HG02970 (cell line): ENCODE measurements at regions not wholly inside any gene's neighbourhood (a gene's known extent, or its start where the extent isn't known, plus 50 kb on each side); places are given as distances from the start of the nearest gene placed in this dataset.
"Not testable (repeated sequence)": the region's sequence is repeated elsewhere in the genome, so short reads cannot be mapped to it uniquely, and the experiment has no call there.

Experiments
- ATAC-seq: cut with Tn5 transposase; IDR thresholded peaks from one replicate; pipeline ENCODE4 v1.9.1; 2021; ENCODE audit warnings: mild to moderate bottlenecking, moderate library complexity, moderate number of reproducible peaks; ENCODE audit not compliant: unreplicated experiment, low FRiP score

DNA sequence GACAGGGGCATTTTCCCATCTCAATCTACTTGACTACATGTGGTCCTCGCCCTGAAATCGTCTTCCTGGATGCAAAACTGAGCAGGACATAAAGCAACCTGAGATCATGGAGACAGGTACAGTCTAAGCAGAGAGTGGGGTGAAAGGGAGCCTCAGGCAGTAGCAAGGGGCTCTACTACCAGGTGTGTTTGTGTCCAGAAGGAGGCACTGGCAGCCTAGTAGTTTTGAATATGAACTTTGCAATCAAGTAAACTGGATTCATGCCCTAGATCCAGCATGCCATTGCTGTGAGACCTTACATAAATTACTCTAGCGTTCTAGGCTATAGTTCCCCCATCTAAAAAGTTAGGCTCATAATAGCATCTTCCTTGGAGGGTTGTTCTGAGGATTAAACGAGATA lies 147.4 kb downstream of the TXNL1 start:
- ATAC-seq = no peak

DNA sequence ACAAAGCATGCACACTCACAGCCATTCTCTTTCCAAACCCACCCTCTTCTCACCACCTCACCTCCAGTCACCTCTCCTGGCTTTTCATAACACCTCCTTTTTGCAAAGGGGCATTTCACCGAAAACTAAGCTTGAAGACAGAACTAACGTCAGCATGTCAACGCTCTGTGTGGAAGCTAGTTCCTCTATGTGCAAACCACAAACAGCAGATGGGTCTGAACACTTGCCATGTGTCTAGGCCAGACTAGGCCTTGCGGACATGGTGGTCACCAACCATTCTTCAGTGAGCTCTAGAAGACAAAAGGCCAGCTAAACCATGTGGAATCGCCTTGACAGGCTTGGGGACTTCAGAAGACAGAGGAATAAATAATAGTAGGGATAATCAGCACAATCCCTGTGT lies 148.5 kb downstream of the TXNL1 start:
- no peak for ATAC-seq

DNA sequence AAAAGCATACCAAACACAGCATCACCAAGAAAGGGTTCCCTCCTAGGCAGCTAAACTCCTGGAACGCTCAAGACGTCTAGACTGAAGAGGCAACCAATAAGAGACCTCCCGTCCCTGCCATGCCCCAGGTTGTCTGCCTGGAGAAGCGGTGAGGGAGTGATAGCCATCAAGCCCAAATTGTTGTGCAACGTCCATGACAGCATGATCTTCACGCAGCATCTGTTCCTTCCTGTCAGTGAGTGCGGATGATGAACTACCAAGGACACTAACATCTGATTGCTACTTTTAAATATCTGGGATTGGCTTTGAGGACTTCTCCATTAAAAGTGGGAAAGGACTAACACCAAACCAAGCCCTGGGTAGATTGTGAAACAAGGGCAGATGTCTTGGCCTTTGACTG lies 149.7 kb downstream of the TXNL1 start:
- ATAC-seq = no peak

GRCh38 chr18:56487801-56488200 lies 150.6 kb downstream of the TXNL1 start:
- ATAC-seq = no peak

GRCh38 chr18:56483386-56483785 lies 155.0 kb downstream of the TXNL1 start:
- ATAC-seq = no peak

GRCh38 chr18:56482813-56483212 lies 155.6 kb downstream of the TXNL1 start:
- not testable (repeated sequence) for ATAC-seq

- no peak for ATAC-seq
These were observed 156.6 kb downstream of the TXNL1 start for GRCh38 chr18:56481751-56482150.

DNA sequence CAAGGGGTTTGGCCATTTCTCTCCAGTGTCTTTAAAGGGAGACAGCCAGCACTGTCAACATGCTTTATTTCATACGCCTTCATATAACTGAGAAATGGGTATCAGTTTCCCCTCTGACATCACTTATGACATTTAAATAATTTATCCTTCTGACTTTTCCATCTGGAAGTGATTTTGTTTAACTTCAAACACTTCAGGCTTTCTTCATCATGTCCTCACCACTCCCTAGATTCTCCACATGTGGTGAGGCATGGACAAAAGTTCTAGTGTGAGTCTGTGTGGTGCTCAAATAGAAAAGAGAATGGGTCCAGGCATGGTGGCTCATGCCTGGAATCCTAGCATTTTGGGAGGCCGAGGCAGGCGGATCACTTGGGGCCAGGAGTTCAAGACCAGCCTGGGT lies 158.6 kb downstream of the TXNL1 start:
- ATAC-seq = no peak

DNA sequence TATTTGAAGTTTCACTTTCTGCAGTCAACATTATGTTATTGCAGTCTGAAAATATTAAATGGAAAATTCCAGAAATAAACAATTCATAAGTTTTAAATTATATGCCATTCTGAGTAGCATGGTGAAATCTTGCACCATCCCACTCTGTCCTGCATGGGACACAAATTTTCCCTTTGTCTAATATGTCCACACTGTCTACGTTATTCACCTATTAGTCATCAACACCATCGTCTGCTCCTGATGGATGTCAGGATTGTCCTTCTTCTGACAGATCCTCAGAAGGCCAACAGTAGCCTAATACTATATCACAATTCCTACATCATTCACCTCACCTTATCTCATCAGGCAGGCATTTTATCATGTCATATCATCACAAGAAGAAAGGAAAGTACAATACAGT lies 163.1 kb downstream of the TXNL1 start:
- ATAC-seq = no peak

DNA sequence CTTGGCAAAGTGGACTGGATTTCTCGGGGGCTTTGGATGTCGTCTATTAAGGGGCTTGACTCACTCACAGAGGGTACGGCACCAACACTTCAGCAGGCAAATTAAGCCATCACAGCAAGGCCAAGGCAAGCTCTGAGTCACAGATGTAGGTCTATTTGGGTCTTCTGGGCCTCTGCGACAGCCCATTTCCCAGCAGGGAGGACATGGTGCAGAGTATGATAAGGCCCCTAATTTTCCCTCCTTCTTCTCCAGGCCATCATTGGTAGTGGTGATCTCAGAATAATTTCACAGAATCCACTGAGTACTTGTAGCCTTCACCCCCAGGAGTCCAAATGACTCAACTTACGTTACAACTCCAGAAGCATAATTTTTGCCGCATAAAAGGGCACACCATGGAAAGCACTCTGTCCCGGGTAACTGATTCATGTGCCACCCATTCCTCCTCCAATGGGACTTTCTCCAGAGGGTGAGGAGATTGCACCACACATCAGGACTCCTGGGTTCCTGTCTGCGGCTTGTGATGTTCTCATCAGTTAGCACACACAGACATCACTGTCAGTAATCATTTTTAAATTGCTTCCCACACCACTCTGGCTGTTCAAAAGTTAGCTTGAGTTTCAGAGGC lies 164.9 kb downstream of the TXNL1 start:
- no peak for ATAC-seq

- ATAC-seq = no peak
These were observed 167.7 kb downstream of the TXNL1 start for GRCh38 chr18:56470406-56471351.

DNA sequence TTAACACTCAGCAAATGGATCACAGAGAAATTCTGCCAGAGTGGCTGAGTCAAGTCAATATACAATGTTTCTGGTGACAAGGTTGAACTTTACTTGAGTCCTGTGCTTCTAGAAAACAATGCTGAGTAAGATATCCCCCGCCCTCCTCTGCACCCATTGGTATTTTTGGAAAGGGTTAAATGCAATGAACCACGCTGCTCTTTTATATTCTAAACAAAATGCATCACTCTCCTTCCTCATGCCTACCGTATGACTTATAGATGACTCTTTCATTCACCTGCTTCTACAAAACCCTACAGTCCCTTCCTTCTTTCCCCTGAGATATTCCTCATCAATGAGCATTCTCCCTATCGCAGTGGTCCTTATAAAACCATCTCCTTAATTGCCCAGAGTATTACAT lies 168.8 kb downstream of the TXNL1 start:
- no peak for ATAC-seq

DNA sequence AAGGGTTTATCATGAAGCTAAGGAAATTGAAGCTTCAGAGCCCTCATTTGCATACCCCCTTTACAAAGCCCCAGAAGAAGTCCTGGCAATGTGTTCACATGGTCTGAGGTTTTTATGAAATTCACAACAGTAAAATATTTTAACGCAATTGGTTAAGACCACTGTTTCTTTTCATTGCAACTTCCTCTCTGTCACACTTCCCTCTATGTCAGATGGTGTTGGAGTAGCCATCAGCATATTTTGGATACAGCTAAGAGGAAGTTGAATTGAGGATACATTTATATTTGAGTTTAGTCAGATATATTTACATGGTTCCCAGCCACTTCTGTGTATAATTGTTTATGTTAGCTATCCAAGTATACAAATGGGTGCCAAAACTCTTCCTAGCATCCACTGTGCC lies 170.0 kb downstream of the TXNL1 start:
- no peak for ATAC-seq

GRCh38 chr18:56462276-56462675 lies 176.1 kb downstream of the TXNL1 start:
- no peak for ATAC-seq

- ATAC-seq = no peak
These were observed 177.2 kb downstream of the TXNL1 start for GRCh38 chr18:56461151-56461550.

GRCh38 chr18:56460581-56460980 lies 177.8 kb downstream of the TXNL1 start:
- ATAC-seq = no peak

GRCh38 chr18:56458770-56459712 lies 179.4 kb downstream of the TXNL1 start:
- ATAC-seq = no peak

DNA sequence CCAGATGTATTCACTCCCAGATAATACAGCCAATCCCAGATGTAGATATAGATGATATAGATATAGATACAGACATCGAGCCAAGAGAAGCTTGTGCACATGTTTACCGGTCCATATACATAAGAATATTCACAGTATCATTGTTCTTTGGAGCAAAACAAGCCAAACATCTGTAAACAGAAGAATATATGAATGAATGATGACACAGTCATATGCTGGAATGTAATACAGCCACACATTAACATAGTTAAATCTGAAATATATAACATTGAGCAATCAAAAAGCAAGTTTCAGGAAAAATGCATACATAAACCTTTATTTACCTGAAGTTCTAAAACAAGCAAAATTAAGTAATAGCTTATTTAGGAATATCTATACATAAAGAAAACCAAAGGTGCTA lies 182.5 kb downstream of the TXNL1 start:
- ATAC-seq = no peak

- no peak for ATAC-seq
These were observed 183.3 kb downstream of the TXNL1 start for GRCh38 chr18:56455141-56455540.

- no peak for ATAC-seq
These were observed 184.8 kb downstream of the TXNL1 start for GRCh38 chr18:56453631-56454030.

DNA sequence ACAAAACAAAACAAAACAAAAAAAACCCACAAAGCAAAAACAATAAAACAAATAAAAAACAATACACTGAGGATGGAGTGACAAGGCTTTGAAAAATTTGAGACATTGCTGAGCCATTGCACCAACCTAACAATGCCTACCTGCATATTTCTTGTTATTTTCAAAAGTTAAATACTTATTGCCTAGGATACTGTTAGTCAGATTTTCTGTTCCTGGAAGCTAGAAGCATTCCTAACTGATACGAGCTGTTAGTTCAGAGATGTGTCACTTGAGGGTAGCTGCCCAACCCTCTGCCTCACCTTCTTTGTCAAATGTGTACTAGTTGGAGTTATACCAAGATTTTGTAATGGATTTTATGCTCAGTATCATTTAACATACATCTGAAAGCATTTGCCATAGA lies 187.2 kb downstream of the TXNL1 start:
- no peak for ATAC-seq
